ENCODE measurements at regions not wholly inside any gene's neighbourhood (a gene's known extent, or its start where the extent isn't known, plus 50 kb on each side); places are given as distances from the start of the nearest gene placed in this dataset.

GRCh38 chr5:89604342-89604741, 721.4 kb upstream of the MEF2C start:
- DNase-seq: no peak

GRCh38 chr5:89601880-89602279, 718.9 kb upstream of the MEF2C start:
- no peak for DNase-seq

- no peak for DNase-seq
Observed at GRCh38 chr5:89597878-89598277, 714.9 kb upstream of the MEF2C start.

GRCh38 chr5:89596821-89597220, 713.8 kb upstream of the MEF2C start:
- DNase-seq: no peak

GRCh38 chr5:89595056-89595455, 712.1 kb upstream of the MEF2C start:
- no peak for DNase-seq

- peak; percentile 23 for DNase-seq
Observed at GRCh38 chr5:89584339-89584956, 701.5 kb upstream of the MEF2C start.

- DNase-seq: no peak
Observed at GRCh38 chr5:89583534-89583933, 700.5 kb upstream of the MEF2C start.

- DNase-seq: no peak
Observed at GRCh38 chr5:89582768-89583339, 699.9 kb upstream of the MEF2C start.

- no peak for DNase-seq
Observed at GRCh38 chr5:89580976-89581375, 698.0 kb upstream of the MEF2C start.

GRCh38 chr5:89575319-89575718, 692.3 kb upstream of the MEF2C start:
- no peak for DNase-seq

GRCh38 chr5:89573345-89573744, 690.4 kb upstream of the MEF2C start:
- DNase-seq: no peak

- no peak for DNase-seq
Observed at GRCh38 chr5:89572696-89573095, 689.7 kb upstream of the MEF2C start.

GRCh38 chr5:89570557-89570956, 687.6 kb upstream of the MEF2C start:
- DNase-seq: no peak

- DNase-seq: no peak
Observed at GRCh38 chr5:89566340-89566739, 683.4 kb upstream of the MEF2C start.

GRCh38 chr5:89560696-89561095, 677.7 kb upstream of the MEF2C start:
- no peak for DNase-seq

- DNase-seq: no peak
Observed at GRCh38 chr5:89556215-89556913, 673.4 kb upstream of the MEF2C start.

- no peak for DNase-seq
Observed at GRCh38 chr5:89546657-89547056, 663.7 kb upstream of the MEF2C start.

GRCh38 chr5:89545626-89546025, 662.6 kb upstream of the MEF2C start:
- DNase-seq: no peak

GRCh38 chr5:89545076-89545475, 662.1 kb upstream of the MEF2C start:
- no peak for DNase-seq

- no peak for DNase-seq
Observed at GRCh38 chr5:89542736-89543135, 659.8 kb upstream of the MEF2C start.

- DNase-seq: no peak
Observed at GRCh38 chr5:89537800-89538199, 654.8 kb upstream of the MEF2C start.

GRCh38 chr5:89536020-89536419, 653.0 kb upstream of the MEF2C start:
- no peak for DNase-seq

- DNase-seq: no peak
Observed at GRCh38 chr5:89535411-89535810, 652.4 kb upstream of the MEF2C start.

GRCh38 chr5:89534331-89534730, 651.3 kb upstream of the MEF2C start:
- no peak for DNase-seq

- no peak for DNase-seq
Observed at GRCh38 chr5:89524785-89525184, 641.8 kb upstream of the MEF2C start.
